ENCODE measurements at regions not wholly inside any gene's neighbourhood (a gene's known extent, or its start where the extent isn't known, plus 50 kb on each side); places are given as distances from the start of the nearest gene placed in this dataset.
"Not testable (repeated sequence)": the region's sequence is repeated elsewhere in the genome, so short reads cannot be mapped to it uniquely, and the experiment has no call there.

DNA sequence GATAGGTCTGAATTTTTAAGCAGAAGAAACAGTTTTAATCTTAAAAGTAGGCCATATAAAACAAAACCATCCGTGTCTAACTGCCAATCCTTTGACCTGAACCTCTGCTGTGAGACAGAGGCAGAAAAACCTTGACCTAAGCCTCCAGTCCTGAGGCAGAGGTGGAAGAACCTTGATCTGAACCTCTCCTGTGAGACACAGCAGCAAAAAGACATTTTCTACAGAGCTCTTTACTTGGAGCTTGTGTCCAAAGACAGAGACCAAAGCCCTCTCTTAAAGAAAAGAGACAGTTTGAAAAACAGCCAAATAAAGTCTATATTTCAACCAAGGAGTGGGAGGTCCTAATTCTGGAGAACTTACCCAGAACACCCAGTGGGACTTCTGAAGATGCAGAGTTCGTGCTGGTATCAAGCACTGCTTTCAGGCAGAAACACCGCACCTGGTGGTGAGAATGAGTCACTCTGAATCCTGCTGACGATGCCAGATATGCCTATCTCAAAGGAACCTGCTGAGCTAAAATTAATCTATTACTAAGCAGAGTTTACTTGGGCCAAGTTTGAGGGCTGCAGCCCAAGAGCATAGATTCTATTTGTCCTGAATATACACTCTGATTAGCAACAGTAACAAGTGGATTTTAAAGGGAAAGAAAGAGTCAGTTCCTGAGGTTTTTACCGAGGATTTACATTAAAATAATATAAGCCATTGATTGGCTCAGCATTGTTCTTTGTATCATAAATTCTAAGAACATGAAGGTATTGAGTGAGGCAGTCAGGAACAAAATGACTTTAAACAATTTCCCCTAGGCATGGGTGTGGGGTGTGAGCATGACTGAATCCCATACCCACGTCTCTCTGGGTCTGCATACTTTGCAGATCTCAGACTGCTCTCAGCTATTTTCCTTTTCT, 806.4 kb downstream of the TRIB2 start:
- H3K36me3 ChIP-seq (replicated peaks): no peaks in the 10 kb centered on the region
- H3K4me1 ChIP-seq: peaks cover 7% of the 10 kb centered on the region
- in situ Hi-C loops (cut with MboI; ENCODE audit: low sequenced_read_pairs): no loop called here
- DNase-seq (ENCODE audit: low spot score in 2 of 2): peak; percentile 45 to 66
- H3K9me3 ChIP-seq: no peaks in the 10 kb centered on the region
- H3K4me3 ChIP-seq: no peak overlapping the region
- no peaks in the 10 kb centered on the region for H3K27me3 ChIP-seq (ENCODE audit: low read depth)

DNA sequence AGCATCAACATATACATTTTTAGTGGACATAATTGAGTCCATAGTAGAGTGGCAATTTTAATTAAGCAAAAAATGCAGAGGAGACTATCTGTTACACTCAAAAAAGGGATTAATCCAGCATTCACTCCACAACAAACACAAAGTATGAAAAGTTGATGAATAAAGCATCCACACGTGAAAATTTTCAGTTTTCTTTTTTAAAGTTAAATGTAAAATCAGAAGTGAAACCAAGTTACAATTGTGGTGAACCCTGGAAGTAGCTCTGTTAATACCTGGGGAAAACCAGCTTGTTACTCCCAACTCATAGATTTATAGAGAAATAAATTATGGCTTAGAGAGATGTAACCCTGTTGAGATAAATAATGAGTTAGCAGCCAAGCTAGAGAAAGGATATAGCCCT, 807.8 kb downstream of the TRIB2 start:
- Histone ChIP-seq H3K27me3 (ENCODE audit: low read depth) (no peaks in the 10 kb centered on the region), H3K36me3 (replicated peaks) (no peaks in the 10 kb centered on the region), H3K4me3 (no peak overlapping the region), H3K4me1 (peaks cover 7% of the 10 kb centered on the region), H3K9me3 (no peaks in the 10 kb centered on the region)
- no peak for DNase-seq (ENCODE audit: low spot score in 2 of 2)
- in situ Hi-C loops (cut with MboI; ENCODE audit: low sequenced_read_pairs): no loop called here

DNA sequence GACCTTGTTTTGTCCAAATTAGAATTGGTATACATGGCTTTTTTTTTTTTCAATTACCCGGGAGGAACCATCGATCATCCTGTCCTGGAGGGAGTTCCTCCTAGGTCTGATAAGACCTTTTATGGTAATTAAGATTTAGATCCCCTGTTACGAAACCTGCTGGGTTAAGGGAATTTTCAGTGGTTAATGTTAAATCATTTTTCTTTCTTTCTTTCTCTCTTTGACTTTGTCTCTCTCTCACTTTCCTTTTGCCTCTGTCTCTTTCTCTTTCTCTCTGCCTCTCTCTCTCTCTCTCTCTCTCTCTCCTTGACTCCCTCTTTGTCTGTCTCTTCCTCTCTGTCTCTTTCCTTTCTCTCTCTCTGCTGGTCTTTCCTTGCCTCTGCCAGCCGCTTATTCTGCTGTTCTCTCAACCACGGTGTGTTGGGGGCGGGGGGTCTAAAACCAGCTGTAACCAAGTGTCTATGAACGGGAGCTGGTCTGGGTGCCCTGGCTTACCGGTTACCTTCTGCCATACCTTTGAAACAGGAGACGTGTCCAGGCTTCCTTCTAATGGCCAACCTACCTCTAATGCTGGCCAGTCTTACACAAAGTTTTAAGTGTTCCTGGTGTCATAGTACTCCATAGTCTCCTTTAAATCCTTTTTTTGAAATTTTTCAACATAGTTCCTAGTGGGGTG, 815.1 kb downstream of the TRIB2 start:
- H3K4me3 ChIP-seq; DNase-seq (ENCODE audit: low spot score in 2 of 2); H3K4me1 ChIP-seq; H3K9me3 ChIP-seq; H3K36me3 ChIP-seq (replicated peaks); H3K27me3 ChIP-seq (ENCODE audit: low read depth); in situ Hi-C loops (cut with MboI; ENCODE audit: low sequenced_read_pairs): not testable (repeated sequence)

DNA sequence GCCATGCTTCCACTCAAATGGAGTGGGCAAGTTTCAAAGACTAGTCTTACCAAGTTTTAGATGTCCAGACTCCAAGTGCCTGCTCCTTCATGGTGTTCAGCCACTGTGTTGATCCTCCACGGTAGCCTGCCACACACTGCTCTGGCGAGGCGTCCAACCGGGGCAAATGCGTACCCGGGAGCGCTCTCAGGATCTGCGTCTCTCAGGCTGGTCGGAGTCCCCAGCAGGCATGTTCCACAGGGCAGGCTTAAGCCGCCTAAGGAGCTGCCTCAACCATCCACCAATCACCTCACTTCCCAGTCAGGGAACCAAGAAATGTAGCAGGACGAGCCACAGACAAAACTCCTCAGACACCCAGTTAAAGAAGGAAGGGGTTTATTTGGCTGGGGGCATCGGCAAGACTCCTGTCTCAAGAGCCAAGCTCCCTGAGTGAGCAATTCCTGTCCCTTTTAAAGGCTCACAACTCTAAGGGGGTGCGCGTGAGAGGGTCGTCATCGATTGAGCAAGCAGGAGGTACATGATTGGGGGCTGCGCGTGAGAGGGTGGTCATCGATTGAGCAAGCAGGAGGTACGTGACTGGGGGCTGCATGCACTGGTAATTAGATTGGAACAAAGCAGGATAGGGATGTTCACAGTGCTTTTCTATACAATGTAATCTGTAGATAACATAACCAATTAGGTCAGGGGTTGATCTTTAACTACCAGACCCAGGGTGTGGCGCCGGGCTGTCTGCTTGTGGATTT, 816.2 kb downstream of the TRIB2 start:
- H3K4me1 ChIP-seq; in situ Hi-C loops (cut with MboI; ENCODE audit: low sequenced_read_pairs); H3K4me3 ChIP-seq: not testable (repeated sequence)

DNA sequence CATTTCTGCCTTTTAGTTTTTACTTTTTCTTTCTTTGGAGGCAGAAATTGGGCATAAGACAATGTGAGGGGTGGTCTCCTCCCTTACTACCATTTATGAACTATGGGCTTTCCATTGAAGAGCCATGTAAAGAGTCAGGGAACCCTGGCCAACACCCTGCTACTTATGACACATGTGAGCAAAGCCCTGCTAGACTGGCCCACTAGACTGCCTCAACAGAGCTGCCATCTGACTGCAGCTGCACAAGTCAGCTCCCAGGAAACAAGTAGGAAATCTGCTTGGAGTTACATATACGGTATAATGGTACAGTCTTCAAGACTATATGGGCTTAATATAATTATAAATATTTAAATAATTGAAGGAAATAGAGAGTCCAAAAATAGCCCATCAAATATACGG, 816.8 kb downstream of the TRIB2 start:
- in situ Hi-C loops (cut with MboI; ENCODE audit: low sequenced_read_pairs): no loop called here
- Histone ChIP-seq H3K4me3 (no peak overlapping the region), H3K27me3 (ENCODE audit: low read depth) (no peaks in the 10 kb centered on the region), H3K9me3 (no peaks in the 10 kb centered on the region), H3K36me3 (replicated peaks) (no peaks in the 10 kb centered on the region), H3K4me1 (no peaks in the 10 kb centered on the region)
- no peak for DNase-seq (ENCODE audit: low spot score in 2 of 2)

More for the DNA sequence above, 816.2 kb downstream of the TRIB2 start:
- H3K36me3 ChIP-seq (replicated peaks); DNase-seq (ENCODE audit: low spot score in 2 of 2); H3K27me3 ChIP-seq (ENCODE audit: low read depth); H3K9me3 ChIP-seq: not testable (repeated sequence)

DNA sequence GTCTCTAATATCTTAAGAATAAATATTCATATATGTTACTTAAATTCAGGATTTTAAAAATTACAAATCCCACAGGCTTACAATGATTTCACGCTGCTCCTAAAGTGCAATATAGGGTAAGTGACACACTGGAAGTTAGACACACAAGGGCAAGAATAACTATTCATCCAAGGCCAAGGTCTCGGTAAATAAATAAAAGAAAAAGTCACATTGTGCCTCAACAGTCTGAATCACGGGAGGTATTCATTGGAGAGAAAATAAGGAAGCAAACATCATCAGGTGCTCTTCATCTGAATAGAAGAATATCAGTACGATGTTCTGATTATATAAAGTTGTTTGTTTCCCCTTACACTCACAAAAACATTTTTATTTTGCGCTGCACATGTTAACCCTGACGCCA, 820.2 kb downstream of the TRIB2 start:
- no peaks in the 10 kb centered on the region for H3K4me1 ChIP-seq
- no peaks in the 10 kb centered on the region for H3K36me3 ChIP-seq (replicated peaks)
- H3K27me3 ChIP-seq (ENCODE audit: low read depth): no peaks in the 10 kb centered on the region
- no peak for DNase-seq (ENCODE audit: low spot score in 2 of 2)
- in situ Hi-C loops (cut with MboI; ENCODE audit: low sequenced_read_pairs): no loop called here
- H3K9me3 ChIP-seq: no peaks in the 10 kb centered on the region
- no peak overlapping the region for H3K4me3 ChIP-seq

DNA sequence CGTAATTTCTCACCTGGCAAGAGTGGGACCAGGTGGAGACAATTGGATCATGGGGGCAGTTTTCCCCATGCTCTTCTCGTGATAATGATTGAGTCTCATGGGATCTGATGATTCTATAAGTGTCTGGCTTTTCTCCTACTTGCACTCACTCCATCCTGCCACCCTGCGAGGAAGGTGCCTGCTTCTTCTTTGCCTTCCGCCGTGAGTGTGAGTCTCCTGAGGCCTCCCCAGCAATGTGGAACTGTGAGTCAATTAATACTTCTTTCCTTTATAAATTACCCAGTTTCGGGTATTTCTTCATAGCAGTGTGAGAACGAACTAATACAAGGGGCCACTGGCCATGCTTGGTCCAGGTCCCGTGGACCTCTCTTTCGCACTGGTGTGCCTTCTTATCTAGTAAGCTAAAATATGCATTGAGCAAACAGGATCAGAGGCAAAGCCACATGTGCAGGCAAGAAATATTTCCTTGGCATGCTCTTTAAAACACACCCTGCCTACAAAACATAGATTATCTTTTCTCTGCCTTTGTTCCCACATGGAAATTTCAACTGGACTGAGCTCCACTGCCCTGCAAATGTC, 821.1 kb downstream of the TRIB2 start:
- in situ Hi-C loops (cut with MboI; ENCODE audit: low sequenced_read_pairs): no loop called here
- Histone ChIP-seq H3K4me1 (no peaks in the 10 kb centered on the region), H3K36me3 (replicated peaks) (no peaks in the 10 kb centered on the region), H3K27me3 (ENCODE audit: low read depth) (no peaks in the 10 kb centered on the region), H3K9me3 (no peaks in the 10 kb centered on the region), H3K4me3 (no peak overlapping the region)
- no peak for DNase-seq (ENCODE audit: low spot score in 2 of 2)

DNA sequence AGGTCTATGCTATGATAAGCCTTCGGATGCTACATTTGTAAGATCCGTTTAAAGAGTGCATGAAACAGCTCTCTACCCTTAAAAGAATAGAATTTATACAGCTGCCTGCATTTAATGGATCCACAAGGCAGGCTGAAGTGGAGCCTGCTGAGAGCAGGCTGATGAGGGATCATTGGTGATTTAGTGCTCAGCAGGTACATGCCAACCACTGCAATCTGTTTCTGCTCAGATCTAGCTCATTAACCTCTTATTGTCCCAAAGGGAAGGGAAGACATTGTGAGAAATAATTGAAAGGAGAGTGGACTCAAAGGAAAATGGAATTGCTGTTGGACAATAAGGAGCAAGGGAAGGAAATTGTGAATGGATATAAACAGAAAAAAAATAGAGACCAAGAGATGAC, 822.6 kb downstream of the TRIB2 start:
- H3K36me3 ChIP-seq (replicated peaks): no peaks in the 10 kb centered on the region
- H3K4me1 ChIP-seq: no peaks in the 10 kb centered on the region
- no peaks in the 10 kb centered on the region for H3K9me3 ChIP-seq
- DNase-seq (ENCODE audit: low spot score in 2 of 2): no peak
- in situ Hi-C loops (cut with MboI; ENCODE audit: low sequenced_read_pairs): no loop called here
- no peak overlapping the region for H3K4me3 ChIP-seq
- H3K27me3 ChIP-seq (ENCODE audit: low read depth): no peaks in the 10 kb centered on the region

DNA sequence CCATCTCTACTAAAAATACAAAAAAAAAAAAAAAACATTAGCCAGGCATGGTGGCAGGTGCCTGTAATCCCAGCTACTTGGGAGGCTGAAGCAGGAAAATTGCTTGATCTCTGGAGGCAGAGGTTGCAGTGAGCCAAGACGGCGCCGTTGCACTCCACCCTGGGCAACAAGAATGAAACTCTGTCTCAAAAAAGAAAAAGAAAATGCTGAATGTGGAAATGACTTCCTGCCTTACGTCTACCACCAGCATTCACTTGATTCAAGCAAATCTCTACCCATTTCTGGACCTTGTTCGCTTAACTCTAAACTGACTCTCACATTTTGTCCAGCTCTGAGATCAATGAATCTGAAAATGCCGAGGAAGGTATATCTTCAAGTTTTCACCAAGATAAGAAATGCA, 825.3 kb downstream of the TRIB2 start:
- no peak for DNase-seq (ENCODE audit: low spot score in 2 of 2)
- in situ Hi-C loops (cut with MboI; ENCODE audit: low sequenced_read_pairs): no loop called here
- Histone ChIP-seq H3K9me3 (no peaks in the 10 kb centered on the region), H3K27me3 (ENCODE audit: low read depth) (no peaks in the 10 kb centered on the region), H3K36me3 (replicated peaks) (no peaks in the 10 kb centered on the region), H3K4me3 (no peak overlapping the region), H3K4me1 (no peaks in the 10 kb centered on the region)

DNA sequence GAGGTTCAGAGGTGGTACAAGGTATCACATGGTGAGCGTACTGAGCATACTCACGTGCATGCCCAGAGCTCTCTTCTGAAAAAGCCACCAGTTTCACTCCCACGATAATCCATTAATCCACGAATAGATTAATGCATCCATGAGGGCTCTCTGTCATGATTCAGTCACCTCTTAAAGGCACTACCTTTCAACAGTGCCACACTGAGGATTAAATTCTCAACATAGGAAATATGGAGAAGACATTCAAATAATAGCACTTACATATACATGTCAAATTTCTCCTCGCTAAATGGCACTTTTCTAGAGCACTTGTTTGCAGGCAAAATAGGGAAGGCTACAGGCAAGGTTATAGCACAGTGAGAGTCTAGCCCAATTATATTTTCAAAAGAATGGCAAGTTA, 825.9 kb downstream of the TRIB2 start:
- no peak for DNase-seq (ENCODE audit: low spot score in 2 of 2)
- no peaks in the 10 kb centered on the region for H3K36me3 ChIP-seq (replicated peaks)
- no peaks in the 10 kb centered on the region for H3K27me3 ChIP-seq (ENCODE audit: low read depth)
- H3K9me3 ChIP-seq: no peaks in the 10 kb centered on the region
- H3K4me3 ChIP-seq: no peak overlapping the region
- no peaks in the 10 kb centered on the region for H3K4me1 ChIP-seq
- in situ Hi-C loops (cut with MboI; ENCODE audit: low sequenced_read_pairs): no loop called here

DNA sequence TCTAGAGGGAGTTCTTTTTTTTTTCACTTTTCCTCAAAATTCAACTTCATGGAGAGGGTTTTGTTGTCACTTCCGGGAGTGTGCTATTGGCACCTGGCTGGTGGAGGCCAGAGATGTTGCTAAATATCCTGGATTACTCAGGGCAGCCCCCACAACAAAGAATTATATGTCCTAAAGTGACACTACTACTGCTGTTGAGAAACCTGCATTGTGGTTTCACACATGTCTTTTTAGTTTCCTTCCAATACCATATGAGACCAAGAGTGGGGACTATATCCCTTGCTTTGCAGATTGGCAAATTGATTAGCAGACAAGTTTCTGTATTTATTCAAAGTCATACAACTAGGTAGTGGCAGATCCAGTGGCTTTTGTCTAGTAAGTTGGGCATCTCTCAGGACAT, 826.8 kb downstream of the TRIB2 start:
- no peaks in the 10 kb centered on the region for H3K9me3 ChIP-seq
- no peak overlapping the region for H3K4me3 ChIP-seq
- H3K36me3 ChIP-seq (replicated peaks): no peaks in the 10 kb centered on the region
- H3K4me1 ChIP-seq: no peaks in the 10 kb centered on the region
- in situ Hi-C loops (cut with MboI; ENCODE audit: low sequenced_read_pairs): no loop called here
- no peak for DNase-seq (ENCODE audit: low spot score in 2 of 2)
- H3K27me3 ChIP-seq (ENCODE audit: low read depth): no peaks in the 10 kb centered on the region

DNA sequence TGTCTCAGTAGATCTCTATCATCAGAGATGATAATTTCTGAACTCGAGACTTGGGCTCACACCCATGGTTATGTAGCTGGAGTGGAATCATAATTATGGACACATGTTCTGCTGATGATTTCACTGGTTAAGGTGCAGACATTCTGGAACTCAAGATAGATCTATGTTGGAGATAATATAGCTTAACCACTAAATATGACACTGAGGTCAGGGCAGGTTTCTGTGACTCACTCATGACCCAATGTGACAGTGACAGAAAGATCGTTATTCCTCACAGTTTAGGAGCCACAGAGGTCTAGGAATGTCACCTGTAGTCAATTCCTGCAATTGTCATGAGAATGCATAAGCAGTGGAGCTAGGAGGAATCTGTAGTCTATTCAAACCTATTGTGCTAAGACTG, 828.6 kb downstream of the TRIB2 start:
- no peak for DNase-seq (ENCODE audit: low spot score in 2 of 2)
- no peaks in the 10 kb centered on the region for H3K9me3 ChIP-seq
- no peaks in the 10 kb centered on the region for H3K4me1 ChIP-seq
- no peaks in the 10 kb centered on the region for H3K27me3 ChIP-seq (ENCODE audit: low read depth)
- H3K4me3 ChIP-seq: no peak overlapping the region
- in situ Hi-C loops (cut with MboI; ENCODE audit: low sequenced_read_pairs): no loop called here
- no peaks in the 10 kb centered on the region for H3K36me3 ChIP-seq (replicated peaks)

DNA sequence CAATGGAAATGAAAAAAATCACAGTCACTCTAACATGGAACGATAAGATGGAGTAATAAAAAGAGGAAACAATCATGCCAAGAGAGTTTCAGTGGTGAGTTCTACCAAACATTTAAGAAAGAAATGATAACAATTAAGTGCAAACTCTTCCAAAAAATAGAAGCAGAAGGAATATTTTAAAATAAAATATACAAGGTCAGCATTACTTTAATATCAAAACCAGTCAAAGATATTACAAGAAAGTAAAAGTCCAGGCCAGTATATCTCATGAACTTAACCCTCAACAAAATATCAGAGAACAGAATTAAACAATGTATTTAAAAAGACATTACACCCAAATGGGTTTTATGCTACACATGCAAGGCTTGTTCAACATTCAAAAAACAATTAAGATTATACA, 829.4 kb downstream of the TRIB2 start:
- no peaks in the 10 kb centered on the region for H3K4me1 ChIP-seq
- no peak for DNase-seq (ENCODE audit: low spot score in 2 of 2)
- in situ Hi-C loops (cut with MboI; ENCODE audit: low sequenced_read_pairs): no loop called here
- no peaks in the 10 kb centered on the region for H3K36me3 ChIP-seq (replicated peaks)
- H3K4me3 ChIP-seq: no peak overlapping the region
- no peaks in the 10 kb centered on the region for H3K27me3 ChIP-seq (ENCODE audit: low read depth)
- no peaks in the 10 kb centered on the region for H3K9me3 ChIP-seq

All from HAP-1 (cell line).